H9 (cell line): ENCODE measurements at regions not wholly inside any gene's neighbourhood (a gene's known extent, or its start where the extent isn't known, plus 50 kb on each side); places are given as distances from the start of the nearest gene placed in this dataset.

Source experiments
- DNase-seq: peaks from one replicate; pipeline ENCODE4 v3.0.0-alpha.2; 2017
- H2AFZ ChIP-seq: one replicate; pipeline ENCODE4 v1.6.1; 2013; ENCODE audit warnings: mild to moderate bottlenecking, low read length, control low read depth, moderate library complexity
- H2AK5ac ChIP-seq: 2 replicates; pipeline ENCODE4 v1.6.1; 2013; ENCODE audit warnings: low read length, control low read depth, mixed read lengths; ENCODE audit not compliant: insufficient read length
- H2BK120ac ChIP-seq: one replicate; pipeline ENCODE4 v1.6.1; 2013; ENCODE audit warnings: low read depth, mild to moderate bottlenecking, low read length, control low read depth, inconsistent platforms; ENCODE audit not compliant: poor library complexity, severe bottlenecking
- H2BK12ac ChIP-seq: 2 replicates; pipeline ENCODE4 v1.6.1; 2013; ENCODE audit warnings: low read length, control low read depth, mixed read lengths, low read depth; ENCODE audit not compliant: insufficient read length
- H2BK15ac ChIP-seq: 2 replicates; pipeline ENCODE4 v1.6.1; 2013; ENCODE audit warnings: low read depth, low read length, control low read depth
- H2BK20ac ChIP-seq: one replicate; pipeline ENCODE4 v1.6.1; 2013; ENCODE audit warnings: low read depth, mild to moderate bottlenecking, low read length, control low read depth, inconsistent platforms; ENCODE audit not compliant: poor library complexity, severe bottlenecking
- H2BK5ac ChIP-seq: 2 replicates; pipeline ENCODE4 v1.6.1; 2013; ENCODE audit warnings: low read length, control low read depth, mixed read lengths; ENCODE audit not compliant: insufficient read length
- H3K14ac ChIP-seq: 2 replicates; pipeline ENCODE4 v1.6.1; 2013; ENCODE audit warnings: low read length, control low read depth; ENCODE audit not compliant: insufficient read depth
- H3K18ac ChIP-seq: 2 replicates; pipeline ENCODE4 v1.6.1; 2013; ENCODE audit warnings: low read depth, mild to moderate bottlenecking, mixed read lengths, low read length, control low read depth; ENCODE audit not compliant: insufficient read length
- H3K23ac ChIP-seq: 2 replicates; pipeline ENCODE4 v1.6.1; 2013; ENCODE audit warnings: low read length, control low read depth, mixed read lengths, low read depth; ENCODE audit not compliant: insufficient read length
- H3K23me2 ChIP-seq: 2 replicates; pipeline ENCODE4 v1.6.1; 2013; ENCODE audit warnings: low read depth, mild to moderate bottlenecking, mixed read lengths, low read length, control low read depth; ENCODE audit not compliant: insufficient read length, poor library complexity, severe bottlenecking
- H3K27ac ChIP-seq: 2 replicates; pipeline ENCODE4 v1.5.1; 2013; ENCODE audit warnings: low read length, control low read depth, mixed read lengths, low read depth; ENCODE audit not compliant: insufficient read length
- H3K27me3 ChIP-seq: 2 replicates; pipeline ENCODE4 v1.6.1; 2013; ENCODE audit warnings: low read length, control low read depth, inconsistent platforms; ENCODE audit not compliant: insufficient read depth
- H3K4ac ChIP-seq: 2 replicates; pipeline ENCODE4 v1.6.1; 2013; ENCODE audit warnings: low read depth, mild to moderate bottlenecking, control low read depth, inconsistent platforms, low read length, moderate library complexity
- H3K4me1 ChIP-seq: 2 replicates; pipeline ENCODE4 v1.6.1; 2013; ENCODE audit warnings: low read length, control low read depth, inconsistent platforms; ENCODE audit not compliant: insufficient read depth
- H3K4me2 ChIP-seq: 2 replicates; pipeline ENCODE4 v1.6.1; 2013; ENCODE audit warnings: low read length, control low read depth, mixed read lengths; ENCODE audit not compliant: insufficient read length, insufficient read depth
- H3K56ac ChIP-seq: 2 replicates; pipeline ENCODE4 v1.6.1; 2013; ENCODE audit warnings: low read depth, mild to moderate bottlenecking, mixed read lengths, low read length, control low read depth; ENCODE audit not compliant: insufficient read length
- H3K79me1 ChIP-seq: 2 replicates; pipeline ENCODE4 v1.6.1; 2013; ENCODE audit warnings: low read depth, mild to moderate bottlenecking, moderate library complexity, low read length, control low read depth, inconsistent platforms; ENCODE audit not compliant: insufficient read depth, poor library complexity, severe bottlenecking
- H3K79me2 ChIP-seq: 2 replicates; pipeline ENCODE4 v1.6.1; 2013; ENCODE audit warnings: low read length, control low read depth, inconsistent platforms; ENCODE audit not compliant: insufficient read depth
- H3K9ac ChIP-seq: 2 replicates; pipeline ENCODE4 v1.6.1; 2013; ENCODE audit warnings: low read length, control low read depth, mixed read lengths; ENCODE audit not compliant: insufficient read length; ENCODE audit errors: extremely low read depth
- H3K9me3 ChIP-seq: one replicate; pipeline ENCODE4 v1.6.1; 2013; ENCODE audit warnings: low read depth, low read length, inconsistent platforms; ENCODE audit not compliant: control insufficient read depth
- H3T11ph ChIP-seq: one replicate; pipeline ENCODE4 v1.6.1; 2013; ENCODE audit warnings: mild to moderate bottlenecking, low read length, control low read depth, inconsistent platforms
- H4K20me1 ChIP-seq: one replicate; pipeline ENCODE4 v1.6.1; 2013; ENCODE audit not compliant: control insufficient read depth, insufficient read length, insufficient read depth
- H4K5ac ChIP-seq: 2 replicates; pipeline ENCODE4 v1.6.1; 2013; ENCODE audit warnings: low read depth, mild to moderate bottlenecking, mixed read lengths, low read length, control low read depth; ENCODE audit not compliant: insufficient read length
- H4K8ac ChIP-seq: replicated peaks from 2 replicates; pipeline ENCODE4 v1.6.1; 2013; ENCODE audit warnings: low read length, control low read depth, mixed read lengths, low read depth; ENCODE audit not compliant: insufficient read length
- H4K91ac ChIP-seq: 2 replicates; pipeline ENCODE4 v1.6.1; 2013; ENCODE audit warnings: low read depth, mild to moderate bottlenecking, moderate library complexity, mixed read lengths, low read length, control low read depth; ENCODE audit not compliant: insufficient read length
- H3K27ac Mint-ChIP-seq, 3 experiments: 2 replicates in 2 of 3; 3 replicates in 1 of 3; pipeline ENCODE4 v1.8.0; 2020 to 2021; ENCODE audit warnings: mixed read lengths in 3 of 3, mild to moderate bottlenecking in 1 of 3, moderate library complexity in 1 of 3
- H3K27me3 Mint-ChIP-seq: 2 replicates; pipeline ENCODE4 v1.8.0; 2021; ENCODE audit warnings: low read depth, mild to moderate bottlenecking, moderate library complexity, mixed read lengths
- H3K36me3 Mint-ChIP-seq, 3 experiments: 2 replicates in 2 of 3; 3 replicates in 1 of 3; pipeline ENCODE4 v1.8.0; 2020 to 2021; ENCODE audit warnings: low read depth in 3 of 3, mixed read lengths in 3 of 3; ENCODE audit not compliant: insufficient read depth in 1 of 3
- H3K4me1 Mint-ChIP-seq, 2 experiments: 2 replicates each; pipeline ENCODE4 v1.8.0; 2020; ENCODE audit warnings: mixed read lengths in 2 of 2
- H3K4me3 Mint-ChIP-seq, 2 experiments: 2 replicates in 1 of 2; 3 replicates in 1 of 2; pipeline ENCODE4 v1.8.0; 2020 to 2021; ENCODE audit warnings: mild to moderate bottlenecking in 2 of 2, mixed read lengths in 2 of 2, moderate library complexity in 1 of 2
- H3K9me3 Mint-ChIP-seq, 2 experiments: 2 replicates in 1 of 2; 3 replicates in 1 of 2; pipeline ENCODE4 v1.8.0; 2020; ENCODE audit warnings: mild to moderate bottlenecking in 2 of 2, mixed read lengths in 2 of 2, moderate library complexity in 1 of 2
- TF ChIP-seq, protein P1 (sequence below): fragments of 200-600 bp; sonication (generic); conservative IDR thresholded peaks from 3 replicates; pipeline ENCODE4 v1.8.0; 2021; ENCODE audit warnings: antibody characterized with exemption, mild to moderate bottlenecking

DNA sequence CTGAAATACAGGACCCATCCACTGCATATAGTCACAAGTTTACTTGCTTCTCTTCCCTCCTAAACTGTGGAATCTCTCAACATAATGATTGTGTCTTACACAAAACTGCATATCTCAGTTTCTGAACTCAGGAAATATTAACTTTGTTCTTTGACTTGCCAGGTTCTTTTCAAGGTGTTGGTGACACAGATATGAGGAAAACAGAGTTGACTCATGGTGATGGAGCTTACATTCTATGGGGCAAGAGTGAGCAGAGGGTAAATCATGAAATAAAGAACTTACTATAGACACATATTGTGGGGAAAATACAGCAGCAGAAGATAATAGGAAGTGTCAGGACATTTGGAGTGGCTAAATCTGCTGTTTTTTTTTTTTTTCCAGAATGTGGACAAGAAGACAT is 72.5 kb upstream of the IGFBP3 start:
- H3K9me3 Mint-ChIP-seq: peaks cover 18 to 31% of the 10 kb centered on the region in 2 experiments
- peaks cover 3% of the 10 kb centered on the region; the same call in 1 of the 2 replicates for H3K27me3 Mint-ChIP-seq
- no peaks in the 10 kb centered on the region for H3K9me3 ChIP-seq
- no peak overlapping the region for H3K27ac Mint-ChIP-seq
- H3K4ac ChIP-seq: no peak overlapping the region
- H4K5ac ChIP-seq: no peak overlapping the region
- no peak overlapping the region for H2BK15ac ChIP-seq
- no peak overlapping the region for H2BK12ac ChIP-seq
- TF ChIP-seq, protein P1, sequence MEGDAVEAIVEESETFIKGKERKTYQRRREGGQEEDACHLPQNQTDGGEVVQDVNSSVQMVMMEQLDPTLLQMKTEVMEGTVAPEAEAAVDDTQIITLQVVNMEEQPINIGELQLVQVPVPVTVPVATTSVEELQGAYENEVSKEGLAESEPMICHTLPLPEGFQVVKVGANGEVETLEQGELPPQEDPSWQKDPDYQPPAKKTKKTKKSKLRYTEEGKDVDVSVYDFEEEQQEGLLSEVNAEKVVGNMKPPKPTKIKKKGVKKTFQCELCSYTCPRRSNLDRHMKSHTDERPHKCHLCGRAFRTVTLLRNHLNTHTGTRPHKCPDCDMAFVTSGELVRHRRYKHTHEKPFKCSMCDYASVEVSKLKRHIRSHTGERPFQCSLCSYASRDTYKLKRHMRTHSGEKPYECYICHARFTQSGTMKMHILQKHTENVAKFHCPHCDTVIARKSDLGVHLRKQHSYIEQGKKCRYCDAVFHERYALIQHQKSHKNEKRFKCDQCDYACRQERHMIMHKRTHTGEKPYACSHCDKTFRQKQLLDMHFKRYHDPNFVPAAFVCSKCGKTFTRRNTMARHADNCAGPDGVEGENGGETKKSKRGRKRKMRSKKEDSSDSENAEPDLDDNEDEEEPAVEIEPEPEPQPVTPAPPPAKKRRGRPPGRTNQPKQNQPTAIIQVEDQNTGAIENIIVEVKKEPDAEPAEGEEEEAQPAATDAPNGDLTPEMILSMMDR: no peak
- no peak overlapping the region for H3K14ac ChIP-seq
- H3K18ac ChIP-seq: no peak overlapping the region
- no peaks in the 10 kb centered on the region for H3K79me2 ChIP-seq
- H2AFZ ChIP-seq: no peak overlapping the region
- H3K56ac ChIP-seq: no peak overlapping the region
- no peak overlapping the region for H4K91ac ChIP-seq
- H4K8ac ChIP-seq: no peak overlapping the region
- DNase-seq: no peak
- no peaks in the 10 kb centered on the region for H3K27me3 ChIP-seq
- no peaks in the 10 kb centered on the region for H3K79me1 ChIP-seq
- no peak overlapping the region for H2BK5ac ChIP-seq
- no peak overlapping the region for H3K4me3 Mint-ChIP-seq
- H3K4me2 ChIP-seq: no peak overlapping the region
- H3K4me1 Mint-ChIP-seq: peaks cover 2 to 11% of the 10 kb centered on the region in 2 experiments; a peak in 2 of 4 replicates
- H3T11ph ChIP-seq: no peak overlapping the region
- H3K27ac ChIP-seq: no peak overlapping the region
- H3K4me1 ChIP-seq: no peaks in the 10 kb centered on the region
- no peak overlapping the region for H2BK120ac ChIP-seq
- H3K23ac ChIP-seq: no peak overlapping the region
- no peaks in the 10 kb centered on the region for H4K20me1 ChIP-seq
- peaks cover 2 to 17% (median 4%) of the 10 kb centered on the region in 3 experiments; a peak in 5 of 7 replicates for H3K36me3 Mint-ChIP-seq
- H3K23me2 ChIP-seq: no peaks in the 10 kb centered on the region
- H2AK5ac ChIP-seq: no peak overlapping the region
- H3K9ac ChIP-seq: no peak overlapping the region
- H2BK20ac ChIP-seq: no peak overlapping the region
